HCT116 (cell line): ENCODE measurements at regions not wholly inside any gene's neighbourhood (a gene's known extent, or its start where the extent isn't known, plus 50 kb on each side); places are given as distances from the start of the nearest gene placed in this dataset.

Experiments
- CEBPB ChIP-seq: IDR thresholded peaks from 2 replicates; pipeline ENCODE4 v1.6.1; 2012; ENCODE audit warnings: low read depth
- CTCF ChIP-seq, 3 experiments: fragments of 200-600 bp in 1 of 3; sonication (generic) in 1 of 3; IDR thresholded peaks in 2 of 3; conservative IDR thresholded peaks in 1 of 3; 2 replicates each; pipeline ENCODE4 v1.5.1; 2012 to 2017; ENCODE audit warnings: low read depth in 2 of 3, low read length in 2 of 3, antibody characterized with exemption in 1 of 3, borderline replicate concordance in 1 of 3, control low read depth in 1 of 3, mild to moderate bottlenecking in 1 of 3, mixed read lengths in 1 of 3, mixed run types in 1 of 3, moderate library complexity in 1 of 3; ENCODE audit not compliant: insufficient read depth in 1 of 3
- EZH2 ChIP-seq: fragments of 200-600 bp; sonication (generic); IDR thresholded peaks from 2 replicates; pipeline ENCODE4 v1.6.1; 2017; ENCODE audit warnings: antibody characterized with exemption, mixed run types
- EZH2phosphoT487 ChIP-seq: fragments of 200-600 bp; IDR thresholded peaks from 2 replicates; pipeline ENCODE4 v1.6.1; 2018; ENCODE audit warnings: antibody characterized with exemption, borderline replicate concordance
- FOSL1 ChIP-seq: IDR thresholded peaks from 2 replicates; pipeline ENCODE4 v1.6.1; 2012; ENCODE audit warnings: low read depth
- MAX ChIP-seq: IDR thresholded peaks from 2 replicates; pipeline ENCODE4 v1.6.1; 2012
- POLR2A ChIP-seq: IDR thresholded peaks from 2 replicates; pipeline ENCODE4 v1.7.0; 2011; ENCODE audit warnings: borderline replicate concordance; ENCODE audit not compliant: insufficient read depth, insufficient read length; ENCODE audit errors: extremely low read depth
- POLR2AphosphoS5 ChIP-seq: IDR thresholded peaks from 2 replicates; pipeline ENCODE4 v1.6.1; 2011; ENCODE audit warnings: mild to moderate bottlenecking, low read depth, low read length, moderate library complexity
- SIN3A ChIP-seq: IDR thresholded peaks from 2 replicates; pipeline ENCODE4 v1.6.1; 2012; ENCODE audit warnings: low read depth
- SP1 ChIP-seq: IDR thresholded peaks from 2 replicates; pipeline ENCODE4 v1.6.1; 2012; ENCODE audit warnings: low read depth
- TCF7L2 ChIP-seq: IDR thresholded peaks from 2 replicates; pipeline ENCODE4 v1.7.0; 2011; ENCODE audit warnings: borderline replicate concordance, inconsistent platforms; ENCODE audit not compliant: insufficient read depth, insufficient read length; ENCODE audit errors: extremely low read depth
- YY1 ChIP-seq: IDR thresholded peaks from 2 replicates; pipeline ENCODE4 v1.6.1; 2011; ENCODE audit warnings: low read length, low read depth, moderate library complexity, mild to moderate bottlenecking; ENCODE audit not compliant: insufficient replicate concordance; ENCODE audit errors: extremely low read depth
- ZFX ChIP-seq: fragments of 450-650 bp; IDR thresholded peaks from 2 replicates; pipeline ENCODE4 v1.6.1; 2017

- TF ChIP-seq CTCF (IDR thresholded peaks at IDR 0.05 in 2 of 3, conservative IDR thresholded peaks at IDR 0.05 in 1 of 3; ENCODE audit: borderline replicate concordance in 1 of 3, insufficient read depth in 1 of 3, low read depth in 2 of 3, low read length in 2 of 3): no peak
- TF ChIP-seq EZH2phosphoT487: no peak
- TF ChIP-seq YY1: no peak
- no peak for TF ChIP-seq POLR2AphosphoS5
- TF ChIP-seq MAX: no peak
- no peak for TF ChIP-seq EZH2
- no peak for TF ChIP-seq ZFX
- no peak for TF ChIP-seq POLR2A
- TF ChIP-seq CEBPB: no peak
- no peak for TF ChIP-seq SP1
- no peak for TF ChIP-seq SIN3A
- TF ChIP-seq TCF7L2: no peak
- no peak for TF ChIP-seq FOSL1
Measured at GRCh38 chr4:111066887-111067286, 444.0 kb upstream of the PITX2 start.
